Body of pancreas (tissue), 4 donors: ENCODE measurements at regions not wholly inside any gene's neighbourhood (a gene's known extent, or its start where the extent isn't known, plus 50 kb on each side); places are given as distances from the start of the nearest gene placed in this dataset.
A peak's percentile ranks its signal among the peaks of the same experiment; 100 is the strongest.
"Not testable (repeated sequence)": the region's sequence is repeated elsewhere in the genome, so short reads cannot be mapped to it uniquely, and the experiment has no call there.

Experiments used
- ATAC-seq: fragments of 150-250 bp; one replicate; pipeline ENCODE4 v1.9.1; 2016
- DNase-seq, 4 donors: peaks; one replicate each; pipeline ENCODE4 v3.0.0-alpha.2; 2019
- H3K27ac ChIP-seq, 4 donors: fragments of 200-600 bp; sonication (generic); 1 replicate in 3 of 4; 2 replicates in 1 of 4; pipeline versions ENCODE4 v1.5.1 to v1.6.1; 2016 to 2019; ENCODE audit warnings: mild to moderate bottlenecking in 1 of 4, mixed read lengths in 1 of 4, moderate library complexity in 1 of 4
- H3K27me3 ChIP-seq, 2 donors: fragments of 200-600 bp; sonication (generic); one replicate each; pipeline ENCODE4 v1.6.0; 2016; ENCODE audit warnings: mild to moderate bottlenecking in 1 of 2
- H3K36me3 ChIP-seq, 2 donors: fragments of 200-600 bp; sonication (generic); replicated peaks in 1 of 2; 2 replicates each; pipeline ENCODE4 v1.5.1; 2016; ENCODE audit warnings: low read depth in 2 of 2; ENCODE audit not compliant: insufficient read depth in 1 of 2
- H3K4me1 ChIP-seq: fragments of 200-600 bp; sonication (generic); one replicate; pipeline ENCODE4 v1.6.0; 2016
- H3K4me3 ChIP-seq, 2 donors: fragments of 200-600 bp; sonication (generic); 1 replicate in 1 of 2; 2 replicates in 1 of 2; pipeline ENCODE4 v1.5.1; 2016 to 2019
- H3K9me3 ChIP-seq, 3 donors: fragments of 200-600 bp; sonication (generic); 1 replicate in 2 of 3; 2 replicates in 1 of 3; pipeline ENCODE4 v1.5.1; 2016
- CTCF ChIP-seq, 7 experiments: fragments of 450-650 bp in 4 of 7; fragments of 200-600 bp in 3 of 7; sonication (generic) in 3 of 7; IDR thresholded peaks; one replicate each; pipeline ENCODE4 v1.5.1; 2016 to 2019; ENCODE audit warnings: antibody characterized with exemption in 7 of 7
- POLR2A ChIP-seq, 3 donors: fragments of 450-650 bp; IDR thresholded peaks; one replicate each; pipeline ENCODE4 v1.6.1; 2016; ENCODE audit warnings: antibody characterized with exemption in 3 of 3, mild to moderate bottlenecking in 2 of 3
- WGBS, 2 donors: methylation state at CpG; one replicate each; pipeline ENCODE4 v1.1.5; 2017; 5-methylcytosine and 5-hydroxymethylcytosine counted together
- intact Hi-C: fragments of 100-400 bp; cut with DNase I; formaldehyde crosslinking; loops from one replicate; pipeline ENCODE4 v1.15.1; 2023

- ATAC-seq, result no peak
These were observed 190.4 kb downstream of the USP22 start for GRCh38 chr17:20852239-20852989.

GRCh38 chr17:20852990-20853370, 189.8 kb downstream of the USP22 start:
- ATAC-seq, result no peak
- H3K27ac ChIP-seq, result no peak overlapping the region

More at GRCh38 chr17:20852239-20852989, 190.4 kb downstream of the USP22 start:
- TF ChIP-seq CTCF (IDR thresholded peaks at IDR 0.05) (no peak), POLR2A (IDR thresholded peaks at IDR 0.05) (no peak)
- 1 to 5% methylated on average over 21 to 36 of the region's 36 CpGs for WGBS, 2 donors
- Histone ChIP-seq H3K4me3 (no peak overlapping the region), H3K36me3 (no peaks in the 10 kb centered on the region), H3K9me3 (no peaks in the 10 kb centered on the region), H3K27me3 (peaks cover 0 to 7% of the 10 kb centered on the region in 2 donors), H3K27ac (no peak overlapping the region), H3K4me1 (peaks cover 8% of the 10 kb centered on the region)
- DNase-seq, result peak in 1 of 4 donors; percentile 24
- intact Hi-C loops, result no loop called here

GRCh38 chr17:20855910-20856470, 186.8 kb downstream of the USP22 start:
- DNase-seq, ATAC-seq, H3K27me3 ChIP-seq, intact Hi-C loops, H3K4me3 ChIP-seq, H3K27ac ChIP-seq, H3K9me3 ChIP-seq, H3K4me1 ChIP-seq, H3K36me3 ChIP-seq: not testable (repeated sequence)
- 82 to 86% methylated on average over 2 of the region's 2 CpGs for WGBS, 2 donors

More at GRCh38 chr17:20852990-20853370, 189.8 kb downstream of the USP22 start:
- no peaks in the 10 kb centered on the region for H3K9me3 ChIP-seq
- no peak overlapping the region for H3K4me3 ChIP-seq
- H3K4me1 ChIP-seq, result peaks cover 8% of the 10 kb centered on the region
- no peaks in the 10 kb centered on the region for H3K36me3 ChIP-seq
- DNase-seq, result no peak
- TF ChIP-seq CTCF (IDR thresholded peaks at IDR 0.05), result no peak
- TF ChIP-seq POLR2A (IDR thresholded peaks at IDR 0.05), result no peak
- intact Hi-C loops, result no loop called here
- peaks cover 0 to 7% of the 10 kb centered on the region in 2 donors for H3K27me3 ChIP-seq
- WGBS, 2 donors, result 10 to 25% methylated on average over 6 of the region's 6 CpGs

GRCh38 chr17:20866444-20867209, 176.2 kb downstream of the USP22 start:
- H3K27me3 ChIP-seq, intact Hi-C loops, H3K4me1 ChIP-seq, H3K4me3 ChIP-seq, DNase-seq, H3K9me3 ChIP-seq, H3K27ac ChIP-seq, ATAC-seq, H3K36me3 ChIP-seq: not testable (repeated sequence)
- 78 to 79% methylated on average over 11 to 15 of the region's 17 CpGs for WGBS, 2 donors

- H3K4me3 ChIP-seq, DNase-seq, ATAC-seq, H3K9me3 ChIP-seq, H3K36me3 ChIP-seq, H3K4me1 ChIP-seq, H3K27ac ChIP-seq, intact Hi-C loops, H3K27me3 ChIP-seq: not testable (repeated sequence)
- 67% methylated on average over 6 of the region's 6 CpGs for WGBS, 2 donors
These were observed 175.3 kb downstream of the USP22 start for GRCh38 chr17:20867436-20867937.

- not testable (repeated sequence) for ATAC-seq
- WGBS, 2 donors, result 86 to 92% methylated on average over 25 of the region's 25 CpGs
These were observed 174.7 kb downstream of the USP22 start for GRCh38 chr17:20867938-20868661.

GRCh38 chr17:20868662-20869007, 174.2 kb downstream of the USP22 start:
- H3K9me3 ChIP-seq, H3K36me3 ChIP-seq, DNase-seq, ATAC-seq, H3K27me3 ChIP-seq, H3K4me1 ChIP-seq, intact Hi-C loops, H3K27ac ChIP-seq, H3K4me3 ChIP-seq: not testable (repeated sequence)
- 77% methylated on average over 8 of the region's 8 CpGs for WGBS, 2 donors

More at GRCh38 chr17:20867938-20868661, 174.7 kb downstream of the USP22 start:
- H3K4me3 ChIP-seq, H3K27me3 ChIP-seq, H3K36me3 ChIP-seq, intact Hi-C loops, DNase-seq, H3K27ac ChIP-seq, H3K4me1 ChIP-seq, H3K9me3 ChIP-seq: not testable (repeated sequence)

- H3K27me3 ChIP-seq, DNase-seq, H3K4me1 ChIP-seq, ATAC-seq, H3K36me3 ChIP-seq, H3K27ac ChIP-seq, intact Hi-C loops, H3K4me3 ChIP-seq, H3K9me3 ChIP-seq: not testable (repeated sequence)
- 74 to 79% methylated on average over 4 of the region's 4 CpGs for WGBS, 2 donors
These were observed 169.6 kb downstream of the USP22 start for GRCh38 chr17:20873173-20873572.

GRCh38 chr17:20873688-20874328, 169.0 kb downstream of the USP22 start:
- H3K27me3 ChIP-seq, DNase-seq, H3K4me3 ChIP-seq, intact Hi-C loops, H3K9me3 ChIP-seq, H3K27ac ChIP-seq, H3K4me1 ChIP-seq, H3K36me3 ChIP-seq, ATAC-seq: not testable (repeated sequence)
- 69 to 73% methylated on average over 5 of the region's 5 CpGs for WGBS, 2 donors
